GM23248 (cell line): ENCODE measurements at regions not wholly inside any gene's neighbourhood (a gene's known extent, or its start where the extent isn't known, plus 50 kb on each side); places are given as distances from the start of the nearest gene placed in this dataset.

Experiments used
- EZH2 ChIP-seq: fragments of 200-600 bp; sonication (generic); IDR thresholded peaks from 2 replicates; pipeline ENCODE4 v1.6.1; 2018; ENCODE audit warnings: antibody characterized with exemption, mild to moderate bottlenecking; ENCODE audit not compliant: insufficient read depth, poor library complexity, severe bottlenecking
- EZH2phosphoT487 ChIP-seq: fragments of 200-600 bp; sonication (generic); IDR thresholded peaks from 2 replicates; pipeline ENCODE4 v1.6.1; 2018; ENCODE audit warnings: antibody characterized with exemption, moderate library complexity, mild to moderate bottlenecking, low read depth; ENCODE audit not compliant: insufficient read depth

DNA sequence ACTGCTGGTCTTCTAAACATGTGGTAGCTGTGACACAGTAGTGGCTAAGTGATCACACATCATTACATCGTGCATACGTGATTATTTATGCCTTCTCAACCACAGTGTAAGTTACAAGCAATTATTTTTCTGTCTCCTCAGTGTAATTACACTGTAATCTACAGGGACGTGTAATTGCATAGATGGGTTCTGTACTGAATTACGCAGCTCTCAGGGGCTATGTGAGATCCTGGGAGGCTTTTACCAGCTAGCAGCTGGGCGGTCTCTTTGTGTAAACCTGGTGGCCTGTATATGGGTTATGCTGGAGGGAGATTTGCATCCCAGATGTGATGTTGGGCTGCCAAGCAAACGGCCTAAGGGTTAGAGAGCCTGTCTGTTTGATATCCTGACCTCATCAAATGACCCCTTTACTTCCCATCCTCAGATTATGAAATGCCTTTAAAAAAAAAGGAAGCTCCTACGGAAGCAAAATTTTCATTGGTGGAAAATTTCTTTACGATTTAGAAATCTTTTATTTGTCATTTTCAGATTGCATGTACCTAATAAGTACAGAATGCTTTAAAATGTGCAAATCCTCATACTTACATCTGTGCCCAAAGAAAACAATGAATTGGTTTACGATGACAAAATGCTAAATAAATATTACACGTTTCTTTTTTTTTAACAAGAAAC lies 402.8 kb upstream of the JAG1 start:
- no peak for TF ChIP-seq EZH2
- TF ChIP-seq EZH2phosphoT487: no peak
